Tibial artery (tissue), 4 donors: ENCODE measurements at regions not wholly inside any gene's neighbourhood (a gene's known extent, or its start where the extent isn't known, plus 50 kb on each side); places are given as distances from the start of the nearest gene placed in this dataset.

Source experiments
- DNase-seq, 2 donors: peaks; one replicate each; pipeline ENCODE4 v3.0.0-alpha.2; 2019
- H3K27ac ChIP-seq, 2 donors: fragments of 200-600 bp; sonication (generic) in 1 of 2; 1 replicate in 1 of 2; 2 replicates in 1 of 2; pipeline ENCODE4 v1.5.1; 2018 to 2019; ENCODE audit warnings: mild to moderate bottlenecking in 1 of 2
- H3K27me3 ChIP-seq, 2 donors: fragments of 200-600 bp; sonication (generic) in 1 of 2; one replicate each; pipeline versions ENCODE4 v1.5.1 to v1.6.0; 2016 to 2019
- H3K36me3 ChIP-seq, 3 donors: fragments of 200-600 bp; sonication (generic) in 2 of 3; one replicate each; pipeline ENCODE4 v1.5.1; 2016 to 2019; ENCODE audit warnings: mild to moderate bottlenecking in 2 of 3
- H3K4me1 ChIP-seq, 4 donors: fragments of 200-600 bp; sonication (generic) in 2 of 4; 1 replicate in 3 of 4; 2 replicates in 1 of 4; pipeline ENCODE4 v1.5.1; 2016 to 2019
- H3K4me3 ChIP-seq, 2 donors: fragments of 200-600 bp; sonication (generic) in 1 of 2; 1 replicate in 1 of 2; 2 replicates in 1 of 2; pipeline ENCODE4 v1.5.1; 2018 to 2019; ENCODE audit warnings: mild to moderate bottlenecking in 2 of 2
- H3K9me3 ChIP-seq, 3 donors: fragments of 200-600 bp; sonication (generic) in 1 of 3; one replicate each; pipeline ENCODE4 v1.5.1; 2016 to 2019
- intact Hi-C: fragments of 100-400 bp; cut with DNase I; formaldehyde crosslinking; loops from one replicate; pipeline ENCODE4 v1.15.0; 2023; ENCODE audit warnings: low total_unique reads
- TF ChIP-seq, protein P1 (sequence below), 2 experiments: fragments of 200-600 bp in 1 of 2; fragments of 450-650 bp in 1 of 2; IDR thresholded peaks; one replicate each; pipeline ENCODE4 v1.5.1; 2017 to 2019; ENCODE audit warnings: antibody characterized with exemption in 2 of 2, mild to moderate bottlenecking in 1 of 2, moderate library complexity in 1 of 2

DNA sequence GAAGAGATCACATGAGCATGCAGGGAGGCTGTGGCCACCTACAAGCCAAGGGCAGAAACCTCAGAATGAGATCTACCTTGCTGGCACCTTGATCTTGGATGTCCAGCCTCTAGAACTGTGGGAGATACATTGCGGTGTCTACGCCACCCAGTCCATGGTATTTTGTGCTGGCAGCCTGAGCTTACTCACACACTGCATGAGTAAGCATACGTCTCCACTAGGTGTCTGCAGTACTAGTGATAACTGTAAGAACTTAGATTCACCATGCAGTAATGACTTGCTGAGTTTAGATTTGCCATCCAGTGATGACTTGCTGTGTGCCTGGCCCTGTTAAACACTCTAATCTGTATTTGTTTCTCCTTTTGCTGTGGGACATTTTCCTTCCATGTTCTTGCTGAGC, 417.7 kb downstream of the GADD45G start:
- Histone ChIP-seq H3K4me3 (no peak overlapping the region), H3K27ac (no peak overlapping the region), H3K4me1 (peaks cover 0 to 26% (median 8%) of the 10 kb centered on the region in 4 donors), H3K27me3 (no peaks in the 10 kb centered on the region), H3K9me3 (no peaks in the 10 kb centered on the region), H3K36me3 (no peaks in the 10 kb centered on the region)
- TF ChIP-seq, protein P1, sequence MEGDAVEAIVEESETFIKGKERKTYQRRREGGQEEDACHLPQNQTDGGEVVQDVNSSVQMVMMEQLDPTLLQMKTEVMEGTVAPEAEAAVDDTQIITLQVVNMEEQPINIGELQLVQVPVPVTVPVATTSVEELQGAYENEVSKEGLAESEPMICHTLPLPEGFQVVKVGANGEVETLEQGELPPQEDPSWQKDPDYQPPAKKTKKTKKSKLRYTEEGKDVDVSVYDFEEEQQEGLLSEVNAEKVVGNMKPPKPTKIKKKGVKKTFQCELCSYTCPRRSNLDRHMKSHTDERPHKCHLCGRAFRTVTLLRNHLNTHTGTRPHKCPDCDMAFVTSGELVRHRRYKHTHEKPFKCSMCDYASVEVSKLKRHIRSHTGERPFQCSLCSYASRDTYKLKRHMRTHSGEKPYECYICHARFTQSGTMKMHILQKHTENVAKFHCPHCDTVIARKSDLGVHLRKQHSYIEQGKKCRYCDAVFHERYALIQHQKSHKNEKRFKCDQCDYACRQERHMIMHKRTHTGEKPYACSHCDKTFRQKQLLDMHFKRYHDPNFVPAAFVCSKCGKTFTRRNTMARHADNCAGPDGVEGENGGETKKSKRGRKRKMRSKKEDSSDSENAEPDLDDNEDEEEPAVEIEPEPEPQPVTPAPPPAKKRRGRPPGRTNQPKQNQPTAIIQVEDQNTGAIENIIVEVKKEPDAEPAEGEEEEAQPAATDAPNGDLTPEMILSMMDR (IDR thresholded peaks at IDR 0.05) = no peak
- no peak for DNase-seq
- intact Hi-C loops = no loop called here

DNA sequence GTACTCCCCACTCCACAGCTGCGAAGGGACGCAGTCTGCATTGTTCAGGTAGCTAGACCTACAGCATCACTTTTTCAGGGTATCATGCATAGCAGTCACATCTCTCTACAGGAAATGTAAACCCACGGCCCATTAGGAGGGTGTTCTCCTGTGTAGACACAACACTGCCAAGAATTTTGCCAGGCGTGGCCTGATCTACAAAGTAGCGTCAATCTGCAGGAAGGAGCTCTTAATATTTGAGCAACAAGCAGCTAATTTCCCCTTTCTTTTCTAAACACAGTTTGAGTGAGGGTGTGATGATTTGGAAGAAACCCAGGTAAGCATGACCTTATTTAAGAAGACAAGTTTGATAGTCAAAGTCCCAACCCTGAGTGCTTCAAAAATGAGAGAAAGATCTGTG, 419.0 kb downstream of the GADD45G start:
- no peaks in the 10 kb centered on the region for H3K36me3 ChIP-seq
- H3K27ac ChIP-seq = no peak overlapping the region
- H3K27me3 ChIP-seq = no peaks in the 10 kb centered on the region
- TF ChIP-seq, protein P1 (IDR thresholded peaks at IDR 0.05) = no peak
- no peak overlapping the region for H3K4me3 ChIP-seq
- intact Hi-C loops = no loop called here
- H3K9me3 ChIP-seq = no peaks in the 10 kb centered on the region
- peaks cover 0 to 26% (median 8%) of the 10 kb centered on the region in 4 donors for H3K4me1 ChIP-seq
- no peak for DNase-seq

DNA sequence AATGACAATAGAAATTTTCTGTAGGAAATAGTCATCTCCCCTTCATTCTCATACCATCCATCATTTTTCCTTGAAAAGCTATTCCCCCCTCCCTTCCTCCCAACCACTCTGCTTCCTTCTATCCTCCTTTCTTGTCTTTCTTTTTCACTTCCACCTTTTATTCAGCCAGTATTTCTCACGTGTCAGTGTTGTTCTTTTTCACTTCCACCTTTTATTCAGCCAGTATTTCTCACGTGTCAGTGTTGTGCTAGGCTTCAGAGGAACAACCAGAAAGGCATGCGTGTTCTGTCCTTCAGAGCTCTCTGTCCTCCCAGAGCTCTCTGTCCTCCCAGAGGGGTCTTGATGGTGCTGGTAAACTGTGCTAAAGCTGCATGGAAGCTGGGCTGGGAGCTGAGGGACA, 419.6 kb downstream of the GADD45G start:
- no peaks in the 10 kb centered on the region for H3K9me3 ChIP-seq
- H3K27ac ChIP-seq = no peak overlapping the region
- H3K36me3 ChIP-seq = no peaks in the 10 kb centered on the region
- H3K4me1 ChIP-seq = peaks cover 0 to 26% (median 8%) of the 10 kb centered on the region in 4 donors
- DNase-seq = no peak
- H3K4me3 ChIP-seq = no peak overlapping the region
- H3K27me3 ChIP-seq = no peaks in the 10 kb centered on the region
- intact Hi-C loops = no loop called here
- TF ChIP-seq, protein P1 (IDR thresholded peaks at IDR 0.05) = no peak

DNA sequence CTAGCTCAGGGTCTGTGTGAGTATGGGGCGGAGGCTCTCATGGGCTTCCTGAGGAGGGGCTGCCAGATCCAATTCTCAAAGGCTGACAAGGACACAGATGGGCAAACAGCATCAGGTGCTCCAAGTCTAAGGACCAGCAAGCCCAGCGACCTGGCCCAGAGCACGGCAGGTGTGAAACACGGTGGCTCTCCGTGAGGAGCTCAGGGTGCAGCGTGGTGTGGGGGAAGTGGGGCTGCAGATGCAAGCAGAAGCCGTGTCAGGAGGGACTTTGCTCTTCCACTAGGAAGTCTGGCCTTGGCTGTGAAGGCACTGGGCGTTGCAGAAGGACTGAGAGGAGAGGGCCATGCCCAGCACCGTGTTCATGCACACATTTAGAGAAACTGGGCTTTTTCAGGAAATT, 420.0 kb downstream of the GADD45G start:
- H3K27ac ChIP-seq = no peak overlapping the region

DNA sequence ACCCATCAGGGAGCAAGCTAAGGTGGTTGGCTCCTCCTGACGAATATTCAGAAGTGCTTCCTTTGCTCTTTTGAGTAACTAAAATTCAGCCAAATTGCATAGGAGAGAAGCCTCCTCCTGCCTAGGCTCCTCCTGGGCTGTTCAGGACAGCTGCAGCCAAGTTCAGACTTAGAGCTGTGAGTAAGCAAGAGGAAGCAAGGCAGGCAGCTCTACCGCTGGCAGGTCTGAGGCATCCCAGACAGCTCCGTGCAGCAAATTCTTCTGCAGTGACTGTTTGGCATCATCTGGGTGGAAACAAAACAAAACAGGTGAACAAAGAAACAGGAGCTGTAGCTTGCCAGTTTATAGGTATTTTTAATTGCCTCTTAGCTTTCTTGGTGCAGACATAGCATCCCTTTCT, 421.0 kb downstream of the GADD45G start:
- peaks cover 0 to 13% (median 5%) of the 10 kb centered on the region in 4 donors for H3K4me1 ChIP-seq
- no peaks in the 10 kb centered on the region for H3K9me3 ChIP-seq
- intact Hi-C loops = no loop called here
- TF ChIP-seq, protein P1 (IDR thresholded peaks at IDR 0.05) = no peak
- no peak overlapping the region for H3K27ac ChIP-seq
- no peaks in the 10 kb centered on the region for H3K36me3 ChIP-seq
- no peak overlapping the region for H3K4me3 ChIP-seq
- no peak for DNase-seq
- H3K27me3 ChIP-seq = no peaks in the 10 kb centered on the region

More for the DNA sequence above, 420.0 kb downstream of the GADD45G start:
- Histone ChIP-seq H3K4me1 (peaks cover 0 to 23% (median 6%) of the 10 kb centered on the region in 4 donors), H3K9me3 (no peaks in the 10 kb centered on the region), H3K36me3 (no peaks in the 10 kb centered on the region), H3K4me3 (no peak overlapping the region), H3K27me3 (no peaks in the 10 kb centered on the region)
- intact Hi-C loops = no loop called here
- TF ChIP-seq, protein P1 (IDR thresholded peaks at IDR 0.05) = no peak
- DNase-seq = no peak

DNA sequence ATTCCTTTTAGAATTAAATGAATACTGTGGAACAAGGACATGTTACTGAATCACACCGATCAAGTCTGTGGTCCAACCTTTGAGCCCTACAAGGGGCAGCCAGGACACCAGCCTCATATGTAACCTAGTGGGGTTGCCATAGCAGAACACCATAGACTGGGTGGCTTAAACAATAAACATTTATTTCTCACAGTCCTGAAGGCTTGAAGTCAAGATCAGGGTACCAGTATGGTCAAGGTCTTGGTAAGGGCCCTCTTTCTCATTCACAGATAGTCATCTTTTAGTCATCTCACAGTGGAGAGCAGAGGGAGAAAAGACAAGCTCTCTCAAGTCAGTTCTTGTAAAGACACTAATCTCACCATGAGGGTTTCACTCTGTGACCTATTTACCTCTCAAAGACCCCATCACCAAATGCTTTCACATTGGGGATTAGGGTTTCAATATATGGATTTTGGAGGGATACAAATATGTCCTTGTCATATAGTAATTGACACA, 422.5 kb downstream of the GADD45G start:
- no peaks in the 10 kb centered on the region for H3K36me3 ChIP-seq
- intact Hi-C loops = no loop called here
- H3K4me1 ChIP-seq = no peaks in the 10 kb centered on the region
- no peaks in the 10 kb centered on the region for H3K27me3 ChIP-seq
- H3K27ac ChIP-seq = no peak overlapping the region
- TF ChIP-seq, protein P1 (IDR thresholded peaks at IDR 0.05) = no peak
- no peak for DNase-seq
- no peak overlapping the region for H3K4me3 ChIP-seq
- no peaks in the 10 kb centered on the region for H3K9me3 ChIP-seq
